Activated T-cell treated with anti-CD3 and anti-CD28 coated beads, Interleukin-2, amount 50 U/mL, for 72 hours (primary cell): ENCODE measurements at regions not wholly inside any gene's neighbourhood (a gene's known extent, or its start where the extent isn't known, plus 50 kb on each side); places are given as distances from the start of the nearest gene placed in this dataset.

Experiments
- ATAC-seq, 2 donors: fragments of 150-1000 bp; cut with Tn5 transposase; replicated peaks in 1 of 2; 2 replicates each; pipeline ENCODE4 v1.10.0; 2021; ENCODE audit warnings: moderate library complexity in 2 of 2, mild to moderate bottlenecking in 1 of 2
- DNase-seq, 2 donors: peaks; one replicate each; pipeline ENCODE4 v3.0.0; 2021 to 2022; ENCODE audit warnings: mixed read lengths in 1 of 2
- H3K27ac Mint-ChIP-seq: one replicate; pipeline ENCODE4 v1.8.0; 2022; ENCODE audit warnings: mild to moderate bottlenecking, moderate library complexity, mixed read lengths
- H3K27me3 Mint-ChIP-seq: one replicate; pipeline ENCODE4 v1.8.0; 2022; ENCODE audit warnings: low read depth, mixed read lengths
- H3K36me3 Mint-ChIP-seq, 2 donors: one replicate each; pipeline ENCODE4 v1.8.0; 2022; ENCODE audit warnings: mixed read lengths in 2 of 2, mild to moderate bottlenecking in 1 of 2; ENCODE audit not compliant: insufficient read depth in 2 of 2
- H3K4me1 Mint-ChIP-seq: one replicate; pipeline ENCODE4 v1.8.0; 2022; ENCODE audit warnings: low read depth, mixed read lengths
- H3K4me3 Mint-ChIP-seq, 2 donors: one replicate each; pipeline ENCODE4 v1.8.0; 2022; ENCODE audit warnings: mild to moderate bottlenecking in 2 of 2, mixed read lengths in 2 of 2, moderate library complexity in 2 of 2
- H3K9me3 Mint-ChIP-seq, 2 donors: one replicate each; pipeline ENCODE4 v1.8.0; 2022; ENCODE audit warnings: mixed read lengths in 2 of 2

GRCh38 chr19:30752876-30753275 lies 380.7 kb downstream of the ZNF536 start:
- H3K27me3 Mint-ChIP-seq, result no peaks in the 10 kb centered on the region
- H3K4me1 Mint-ChIP-seq, result no peaks in the 10 kb centered on the region
- H3K4me3 Mint-ChIP-seq, result no peak overlapping the region
- H3K36me3 Mint-ChIP-seq, result peaks cover 0 to 2% of the 10 kb centered on the region in 2 donors
- no peak overlapping the region for H3K27ac Mint-ChIP-seq
- DNase-seq (no peak), ATAC-seq (no peak)
- peaks cover 3% of the 10 kb centered on the region in 2 donors for H3K9me3 Mint-ChIP-seq

- ATAC-seq (no peak), DNase-seq (no peak)
- Mint-ChIP-seq H3K27ac (no peak overlapping the region), H3K4me1 (no peaks in the 10 kb centered on the region), H3K27me3 (no peaks in the 10 kb centered on the region), H3K36me3 (peaks cover 0 to 2% of the 10 kb centered on the region in 2 donors), H3K9me3 (peaks cover 3% of the 10 kb centered on the region in 2 donors), H3K4me3 (no peak overlapping the region)
These were observed 380.0 kb downstream of the ZNF536 start for GRCh38 chr19:30752201-30752600.

- ATAC-seq (no peak), DNase-seq (no peak)
- Mint-ChIP-seq H3K36me3 (peaks cover 0 to 2% of the 10 kb centered on the region in 2 donors), H3K27ac (no peak overlapping the region), H3K4me3 (no peak overlapping the region), H3K4me1 (no peaks in the 10 kb centered on the region), H3K27me3 (peaks cover 13% of the 10 kb centered on the region), H3K9me3 (peaks cover 3% of the 10 kb centered on the region in 2 donors)
These were observed 373.3 kb downstream of the ZNF536 start for GRCh38 chr19:30745476-30745985.

GRCh38 chr19:30744741-30745475 lies 372.7 kb downstream of the ZNF536 start:
- Mint-ChIP-seq H3K9me3 (peaks cover 3% of the 10 kb centered on the region in 2 donors), H3K4me1 (no peaks in the 10 kb centered on the region), H3K27me3 (peaks cover 13% of the 10 kb centered on the region), H3K27ac (no peak overlapping the region), H3K36me3 (no peaks in the 10 kb centered on the region), H3K4me3 (no peak overlapping the region)
- no peak for DNase-seq
- ATAC-seq, result no peak

- Mint-ChIP-seq H3K27ac (no peak overlapping the region), H3K4me1 (no peaks in the 10 kb centered on the region), H3K27me3 (peaks cover 13% of the 10 kb centered on the region), H3K9me3 (no peaks in the 10 kb centered on the region), H3K4me3 (no peak overlapping the region), H3K36me3 (no peaks in the 10 kb centered on the region)
- no peak for DNase-seq
- no peak for ATAC-seq
These were observed 371.5 kb downstream of the ZNF536 start for GRCh38 chr19:30743702-30744101.

- DNase-seq (no peak), ATAC-seq (no peak)
- Mint-ChIP-seq H3K27ac (no peak overlapping the region), H3K9me3 (no peaks in the 10 kb centered on the region), H3K4me3 (no peak overlapping the region), H3K36me3 (no peaks in the 10 kb centered on the region), H3K4me1 (no peaks in the 10 kb centered on the region), H3K27me3 (peaks cover 13% of the 10 kb centered on the region)
These were observed 370.8 kb downstream of the ZNF536 start for GRCh38 chr19:30743011-30743410.

- ATAC-seq (no peak), DNase-seq (no peak)
- peaks cover 13% of the 10 kb centered on the region for H3K27me3 Mint-ChIP-seq
- H3K4me1 Mint-ChIP-seq, result no peaks in the 10 kb centered on the region
- H3K9me3 Mint-ChIP-seq, result no peaks in the 10 kb centered on the region
- no peaks in the 10 kb centered on the region for H3K36me3 Mint-ChIP-seq
- H3K4me3 Mint-ChIP-seq, result no peak overlapping the region
- no peak overlapping the region for H3K27ac Mint-ChIP-seq
These were observed 370.3 kb downstream of the ZNF536 start for GRCh38 chr19:30742406-30742938.

- H3K36me3 Mint-ChIP-seq, result no peaks in the 10 kb centered on the region
- no peak overlapping the region for H3K4me3 Mint-ChIP-seq
- DNase-seq, result no peak
- no peaks in the 10 kb centered on the region for H3K9me3 Mint-ChIP-seq
- ATAC-seq, result no peak
- no peaks in the 10 kb centered on the region for H3K4me1 Mint-ChIP-seq
- no peak overlapping the region for H3K27ac Mint-ChIP-seq
- H3K27me3 Mint-ChIP-seq, result peaks cover 13% of the 10 kb centered on the region
These were observed 369.4 kb downstream of the ZNF536 start for GRCh38 chr19:30741566-30741965.

GRCh38 chr19:30739394-30739793 lies 367.2 kb downstream of the ZNF536 start:
- DNase-seq (no peak), ATAC-seq (no peak)
- H3K27ac Mint-ChIP-seq, result no peak overlapping the region
- no peaks in the 10 kb centered on the region for H3K36me3 Mint-ChIP-seq
- no peaks in the 10 kb centered on the region for H3K9me3 Mint-ChIP-seq
- no peaks in the 10 kb centered on the region for H3K4me1 Mint-ChIP-seq
- H3K27me3 Mint-ChIP-seq, result peaks cover 13% of the 10 kb centered on the region
- H3K4me3 Mint-ChIP-seq, result no peak overlapping the region

- H3K4me3 Mint-ChIP-seq, result no peak overlapping the region
- H3K36me3 Mint-ChIP-seq, result no peaks in the 10 kb centered on the region
- DNase-seq (no peak), ATAC-seq (no peak)
- H3K4me1 Mint-ChIP-seq, result no peaks in the 10 kb centered on the region
- H3K9me3 Mint-ChIP-seq, result no peaks in the 10 kb centered on the region
- peaks cover 11% of the 10 kb centered on the region for H3K27me3 Mint-ChIP-seq
- no peak overlapping the region for H3K27ac Mint-ChIP-seq
These were observed 365.9 kb downstream of the ZNF536 start for GRCh38 chr19:30738047-30738446.

GRCh38 chr19:30734669-30735068 lies 362.5 kb downstream of the ZNF536 start:
- DNase-seq (no peak), ATAC-seq (no peak)
- no peaks in the 10 kb centered on the region for H3K36me3 Mint-ChIP-seq
- H3K4me1 Mint-ChIP-seq, result no peaks in the 10 kb centered on the region
- no peak overlapping the region for H3K27ac Mint-ChIP-seq
- H3K4me3 Mint-ChIP-seq, result no peak overlapping the region
- H3K27me3 Mint-ChIP-seq, result no peaks in the 10 kb centered on the region
- H3K9me3 Mint-ChIP-seq, result no peaks in the 10 kb centered on the region

- no peaks in the 10 kb centered on the region for H3K27me3 Mint-ChIP-seq
- DNase-seq (no peak), ATAC-seq (no peak)
- H3K36me3 Mint-ChIP-seq, result no peaks in the 10 kb centered on the region
- H3K4me3 Mint-ChIP-seq, result no peak overlapping the region
- H3K27ac Mint-ChIP-seq, result no peak overlapping the region
- no peaks in the 10 kb centered on the region for H3K4me1 Mint-ChIP-seq
- no peaks in the 10 kb centered on the region for H3K9me3 Mint-ChIP-seq
These were observed 361.8 kb downstream of the ZNF536 start for GRCh38 chr19:30733826-30734550.

GRCh38 chr19:30731591-30731990 lies 359.4 kb downstream of the ZNF536 start:
- no peaks in the 10 kb centered on the region for H3K4me1 Mint-ChIP-seq
- ATAC-seq (no peak), DNase-seq (no peak)
- H3K27me3 Mint-ChIP-seq, result no peaks in the 10 kb centered on the region
- H3K36me3 Mint-ChIP-seq, result no peaks in the 10 kb centered on the region
- H3K4me3 Mint-ChIP-seq, result no peak overlapping the region
- H3K27ac Mint-ChIP-seq, result no peak overlapping the region
- no peaks in the 10 kb centered on the region for H3K9me3 Mint-ChIP-seq
